ENCODE measurements at regions not wholly inside any gene's neighbourhood (a gene's known extent, or its start where the extent isn't known, plus 50 kb on each side); places are given as distances from the start of the nearest gene placed in this dataset.

DNA sequence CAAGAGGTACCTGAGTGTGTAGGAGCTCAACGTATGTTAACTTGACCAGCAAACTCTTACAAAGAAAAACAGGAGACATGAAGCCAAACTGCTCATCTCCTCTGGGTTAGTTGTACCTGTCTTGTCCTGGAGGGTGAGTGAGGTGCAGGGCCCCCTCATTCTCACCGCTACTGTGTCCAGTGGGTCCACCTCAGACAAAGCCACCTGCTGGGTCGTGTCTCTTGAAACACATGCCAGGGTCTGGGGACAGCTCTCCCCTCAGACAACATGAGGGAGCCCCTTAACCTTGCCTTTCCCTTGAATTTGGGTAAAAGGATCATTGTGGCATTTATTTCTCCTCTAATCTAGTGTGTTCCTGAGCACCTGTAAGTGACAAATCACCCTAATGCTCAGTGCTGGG lies 185.6 kb downstream of the TLE3 start:
- TF ChIP-seq, protein P1, sequence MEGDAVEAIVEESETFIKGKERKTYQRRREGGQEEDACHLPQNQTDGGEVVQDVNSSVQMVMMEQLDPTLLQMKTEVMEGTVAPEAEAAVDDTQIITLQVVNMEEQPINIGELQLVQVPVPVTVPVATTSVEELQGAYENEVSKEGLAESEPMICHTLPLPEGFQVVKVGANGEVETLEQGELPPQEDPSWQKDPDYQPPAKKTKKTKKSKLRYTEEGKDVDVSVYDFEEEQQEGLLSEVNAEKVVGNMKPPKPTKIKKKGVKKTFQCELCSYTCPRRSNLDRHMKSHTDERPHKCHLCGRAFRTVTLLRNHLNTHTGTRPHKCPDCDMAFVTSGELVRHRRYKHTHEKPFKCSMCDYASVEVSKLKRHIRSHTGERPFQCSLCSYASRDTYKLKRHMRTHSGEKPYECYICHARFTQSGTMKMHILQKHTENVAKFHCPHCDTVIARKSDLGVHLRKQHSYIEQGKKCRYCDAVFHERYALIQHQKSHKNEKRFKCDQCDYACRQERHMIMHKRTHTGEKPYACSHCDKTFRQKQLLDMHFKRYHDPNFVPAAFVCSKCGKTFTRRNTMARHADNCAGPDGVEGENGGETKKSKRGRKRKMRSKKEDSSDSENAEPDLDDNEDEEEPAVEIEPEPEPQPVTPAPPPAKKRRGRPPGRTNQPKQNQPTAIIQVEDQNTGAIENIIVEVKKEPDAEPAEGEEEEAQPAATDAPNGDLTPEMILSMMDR (IDR thresholded peaks at IDR 0.05): no peak
- H3K27ac Mint-ChIP-seq: no peak overlapping the region
- no peaks in the 10 kb centered on the region for H3K36me3 ChIP-seq (ENCODE audit: control insufficient read depth, insufficient read depth, low read length)
- 85% methylated on average over 3 of the region's 3 CpGs for WGBS (ENCODE audit: insufficient coverage)
- DNase-seq: no peak
- H3K36me3 Mint-ChIP-seq: no peaks in the 10 kb centered on the region
- H3K27me3 Mint-ChIP-seq (ENCODE audit: low read depth in 2 of 2): peaks cover 0 to 8% of the 10 kb centered on the region in 2 donors
- peaks cover 0 to 5% of the 10 kb centered on the region in 2 donors for H3K4me1 Mint-ChIP-seq
- no peak for ATAC-seq
- no peaks in the 10 kb centered on the region for H3K9me3 ChIP-seq (ENCODE audit: control insufficient read depth, insufficient read depth, low read length)
- H3K9me3 Mint-ChIP-seq: no peaks in the 10 kb centered on the region
- no peak overlapping the region for H3K27ac ChIP-seq (ENCODE audit: low read length)
- H3K4me1 ChIP-seq (ENCODE audit: control insufficient read depth, insufficient read depth, low read length): no peaks in the 10 kb centered on the region
- no peaks in the 10 kb centered on the region for H3K27me3 ChIP-seq (ENCODE audit: control insufficient read depth, insufficient read depth, low read length)
- H3K4me3 Mint-ChIP-seq: no peak overlapping the region
- intact Hi-C loops (cut with micrococcal nuclease): no loop called here
- no peak overlapping the region for H3K4me3 ChIP-seq (ENCODE audit: low read length)

DNA sequence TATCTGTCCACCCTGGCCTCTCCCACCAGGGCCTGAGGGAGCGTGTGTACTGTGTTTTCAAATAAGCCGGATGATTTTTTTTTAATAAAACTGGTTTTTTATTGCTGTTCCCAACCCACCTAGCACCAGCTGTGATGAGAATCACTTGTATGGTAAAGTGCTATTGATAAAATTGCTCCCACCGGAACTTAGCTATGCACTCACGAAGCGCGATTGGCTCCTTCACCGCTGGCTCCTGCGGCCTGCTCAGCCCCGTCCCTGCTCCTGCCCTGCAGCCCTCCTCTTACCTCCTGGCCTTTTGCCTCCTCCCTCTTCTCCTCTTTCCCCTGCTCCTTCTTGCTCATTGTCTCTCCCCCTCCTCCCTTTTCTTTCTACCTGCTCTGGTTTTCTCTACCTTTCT lies 183.7 kb downstream of the TLE3 start:
- DNase-seq (no peak), ATAC-seq (no peak)
- H3K36me3 Mint-ChIP-seq: no peaks in the 10 kb centered on the region
- H3K27me3 Mint-ChIP-seq (ENCODE audit: low read depth in 2 of 2): peaks cover 0 to 5% of the 10 kb centered on the region in 2 donors
- no peak overlapping the region for H3K27ac ChIP-seq (ENCODE audit: low read length)
- H3K4me1 ChIP-seq (ENCODE audit: control insufficient read depth, insufficient read depth, low read length): no peaks in the 10 kb centered on the region
- no peak overlapping the region for H3K4me3 Mint-ChIP-seq
- peaks cover 0 to 5% of the 10 kb centered on the region in 2 donors for H3K4me1 Mint-ChIP-seq
- no peaks in the 10 kb centered on the region for H3K36me3 ChIP-seq (ENCODE audit: control insufficient read depth, insufficient read depth, low read length)
- H3K9me3 Mint-ChIP-seq: no peaks in the 10 kb centered on the region
- intact Hi-C loops (cut with micrococcal nuclease): no loop called here
- TF ChIP-seq, protein P1 (IDR thresholded peaks at IDR 0.05): no peak
- H3K27ac Mint-ChIP-seq: no peak overlapping the region
- WGBS (ENCODE audit: insufficient coverage): 80% methylated on average over 9 of the region's 9 CpGs
- no peaks in the 10 kb centered on the region for H3K9me3 ChIP-seq (ENCODE audit: control insufficient read depth, insufficient read depth, low read length)
- H3K4me3 ChIP-seq (ENCODE audit: low read length): no peak overlapping the region
- no peaks in the 10 kb centered on the region for H3K27me3 ChIP-seq (ENCODE audit: control insufficient read depth, insufficient read depth, low read length)

DNA sequence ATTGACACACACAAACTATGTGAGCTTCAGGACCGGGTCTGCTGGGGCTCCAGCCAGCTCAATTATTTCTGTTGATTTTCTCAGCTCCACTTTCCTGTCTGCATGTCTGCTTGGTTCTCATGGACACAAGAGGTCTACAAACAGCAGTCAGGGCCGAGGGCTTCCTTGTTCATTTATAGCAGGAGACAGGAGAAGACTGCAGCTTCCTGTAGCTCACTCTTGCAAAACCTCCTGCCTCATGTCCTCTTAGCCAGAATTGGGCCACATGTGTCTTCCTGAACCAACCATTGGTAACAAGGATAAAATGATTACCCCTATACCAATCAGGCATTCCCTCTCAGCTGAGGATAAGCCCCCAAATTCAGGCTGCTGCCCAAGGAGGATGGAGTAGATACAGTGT lies 182.8 kb downstream of the TLE3 start:
- Histone ChIP-seq H3K4me3 (ENCODE audit: low read length) (no peak overlapping the region), H3K4me1 (ENCODE audit: control insufficient read depth, insufficient read depth, low read length) (no peaks in the 10 kb centered on the region), H3K27me3 (ENCODE audit: control insufficient read depth, insufficient read depth, low read length) (no peaks in the 10 kb centered on the region), H3K36me3 (ENCODE audit: control insufficient read depth, insufficient read depth, low read length) (no peaks in the 10 kb centered on the region), H3K9me3 (ENCODE audit: control insufficient read depth, insufficient read depth, low read length) (no peaks in the 10 kb centered on the region), H3K27ac (ENCODE audit: low read length) (no peak overlapping the region)
- no peak overlapping the region for H3K4me3 Mint-ChIP-seq
- WGBS (ENCODE audit: insufficient coverage): 50% methylated on average over 2 of the region's 2 CpGs
- TF ChIP-seq, protein P1 (IDR thresholded peaks at IDR 0.05): no peak
- peaks cover 0 to 5% of the 10 kb centered on the region in 2 donors for H3K4me1 Mint-ChIP-seq
- intact Hi-C loops (cut with micrococcal nuclease): no loop called here
- DNase-seq (no peak), ATAC-seq (no peak)
- no peaks in the 10 kb centered on the region for H3K9me3 Mint-ChIP-seq
- H3K27ac Mint-ChIP-seq: no peak overlapping the region
- peaks cover 0 to 5% of the 10 kb centered on the region in 2 donors for H3K27me3 Mint-ChIP-seq (ENCODE audit: low read depth in 2 of 2)
- H3K36me3 Mint-ChIP-seq: no peaks in the 10 kb centered on the region

DNA sequence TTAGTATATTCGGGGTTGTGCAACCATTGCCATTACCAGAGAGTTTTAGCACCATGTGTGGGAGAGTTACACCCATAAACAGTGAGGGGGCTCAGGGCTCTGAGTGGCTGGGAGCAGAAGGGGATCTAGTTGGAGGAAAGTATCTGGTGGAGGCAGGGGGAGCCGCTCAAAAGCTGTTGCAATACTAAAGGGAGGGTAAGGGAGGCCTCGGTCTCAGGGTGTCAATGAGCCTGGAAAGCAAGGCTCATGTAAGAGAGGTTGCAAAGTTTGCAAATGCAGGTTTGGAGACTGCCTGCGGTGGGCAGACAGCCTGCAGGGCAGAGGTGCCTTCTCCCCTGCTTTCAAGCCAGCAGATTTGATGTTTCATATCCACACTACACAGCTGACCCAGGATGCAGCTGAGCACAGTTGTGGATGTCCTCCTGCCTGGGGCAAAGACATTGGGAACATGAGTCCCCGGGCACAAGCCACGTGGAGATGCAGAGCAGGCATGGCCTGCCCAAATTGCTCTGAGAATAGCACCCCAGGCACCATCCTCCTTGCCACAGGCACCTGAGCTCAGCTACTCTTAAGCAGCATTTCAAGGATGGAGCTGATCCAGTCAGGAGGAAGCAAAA lies 181.4 kb downstream of the TLE3 start:
- peaks cover 0 to 3% of the 10 kb centered on the region in 2 donors for H3K27me3 Mint-ChIP-seq (ENCODE audit: low read depth in 2 of 2)
- H3K4me1 Mint-ChIP-seq: peaks cover 0 to 5% of the 10 kb centered on the region in 2 donors
- no peak overlapping the region for H3K27ac Mint-ChIP-seq
- intact Hi-C loops (cut with micrococcal nuclease): no loop called here
- Histone ChIP-seq H3K27ac (ENCODE audit: low read length) (no peak overlapping the region), H3K4me3 (ENCODE audit: low read length) (no peak overlapping the region), H3K27me3 (ENCODE audit: control insufficient read depth, insufficient read depth, low read length) (no peaks in the 10 kb centered on the region), H3K9me3 (ENCODE audit: control insufficient read depth, insufficient read depth, low read length) (no peaks in the 10 kb centered on the region), H3K4me1 (ENCODE audit: control insufficient read depth, insufficient read depth, low read length) (no peaks in the 10 kb centered on the region), H3K36me3 (ENCODE audit: control insufficient read depth, insufficient read depth, low read length) (no peaks in the 10 kb centered on the region)
- no peak for ATAC-seq
- no peaks in the 10 kb centered on the region for H3K36me3 Mint-ChIP-seq
- 86% methylated on average over 6 of the region's 6 CpGs for WGBS (ENCODE audit: insufficient coverage)
- no peak overlapping the region for H3K4me3 Mint-ChIP-seq
- TF ChIP-seq, protein P1 (IDR thresholded peaks at IDR 0.05): no peak
- no peak for DNase-seq
- H3K9me3 Mint-ChIP-seq: no peaks in the 10 kb centered on the region
